KMS-11 (cell line): ENCODE measurements at regions not wholly inside any gene's neighbourhood (a gene's known extent, or its start where the extent isn't known, plus 50 kb on each side); places are given as distances from the start of the nearest gene placed in this dataset.

Experiments used
- H2AFZ ChIP-seq: fragments of 200-600 bp; sonication (generic); 2 replicates; pipeline ENCODE4 v1.6.1; 2016; ENCODE audit warnings: antibody characterized with exemption, mixed run types, low read depth
- H3K27ac ChIP-seq: fragments of 200-600 bp; sonication (generic); 2 replicates; pipeline ENCODE4 v1.6.1; 2016; ENCODE audit warnings: mild to moderate bottlenecking, mixed run types
- H3K27me3 ChIP-seq: fragments of 200-600 bp; sonication (generic); 2 replicates; pipeline ENCODE4 v1.6.1; 2017; ENCODE audit warnings: mild to moderate bottlenecking, low read depth, mixed run types, moderate library complexity; ENCODE audit not compliant: insufficient read depth
- H3K36me3 ChIP-seq: fragments of 200-600 bp; sonication (generic); 2 replicates; pipeline ENCODE4 v1.6.1; 2017; ENCODE audit warnings: mild to moderate bottlenecking, mixed run types; ENCODE audit not compliant: insufficient read depth
- H3K4me1 ChIP-seq: fragments of 200-600 bp; sonication (generic); 2 replicates; pipeline ENCODE4 v1.6.1; 2016; ENCODE audit warnings: mild to moderate bottlenecking, low read depth, mixed run types; ENCODE audit not compliant: poor library complexity, severe bottlenecking
- H3K4me2 ChIP-seq: fragments of 200-600 bp; sonication (generic); 2 replicates; pipeline ENCODE4 v1.7.0; 2016; ENCODE audit warnings: mild to moderate bottlenecking, mixed run types
- H3K4me3 ChIP-seq: fragments of 200-600 bp; sonication (generic); IDR thresholded peaks from 2 replicates; pipeline ENCODE4 v1.6.1; 2017; ENCODE audit warnings: low read depth, low read length, mixed read lengths; ENCODE audit not compliant: insufficient read depth
- H3K79me2 ChIP-seq: fragments of 200-600 bp; sonication (generic); 2 replicates; pipeline ENCODE4 v1.6.1; 2016; ENCODE audit warnings: low read depth, mixed run types; ENCODE audit not compliant: insufficient read depth
- H3K9ac ChIP-seq: fragments of 200-600 bp; sonication (generic); 2 replicates; pipeline ENCODE4 v1.6.1; 2016; ENCODE audit warnings: mild to moderate bottlenecking, mixed run types
- H4K20me1 ChIP-seq: fragments of 200-600 bp; sonication (generic); 2 replicates; pipeline ENCODE4 v1.6.1; 2016; ENCODE audit warnings: mild to moderate bottlenecking, mixed run types; ENCODE audit not compliant: insufficient read depth
- CTCF ChIP-seq: fragments of 200-600 bp; sonication (generic); conservative IDR thresholded peaks from 2 replicates; pipeline ENCODE4 v1.6.1; 2017; ENCODE audit warnings: low read depth, mild to moderate bottlenecking, antibody characterized with exemption, low read length, moderate library complexity, mixed read lengths

GRCh38 chr11:28621753-28622152 is 513.6 kb downstream of the METTL15 start:
- Histone ChIP-seq H4K20me1 (no peaks in the 10 kb centered on the region), H3K27ac (no peak overlapping the region), H3K79me2 (no peaks in the 10 kb centered on the region), H3K4me2 (no peak overlapping the region), H3K4me1 (no peaks in the 10 kb centered on the region), H3K4me3 (no peak overlapping the region), H2AFZ (no peak overlapping the region), H3K36me3 (no peaks in the 10 kb centered on the region), H3K9ac (no peak overlapping the region), H3K27me3 (no peaks in the 10 kb centered on the region)
- TF ChIP-seq CTCF: no peak

GRCh38 chr11:28619846-28620540 is 511.8 kb downstream of the METTL15 start:
- no peaks in the 10 kb centered on the region for H3K36me3 ChIP-seq
- H3K79me2 ChIP-seq: no peaks in the 10 kb centered on the region
- no peak for TF ChIP-seq CTCF
- H4K20me1 ChIP-seq: no peaks in the 10 kb centered on the region
- H3K4me1 ChIP-seq: no peaks in the 10 kb centered on the region
- no peak overlapping the region for H3K4me2 ChIP-seq
- no peak overlapping the region for H3K4me3 ChIP-seq
- H3K27ac ChIP-seq: no peak overlapping the region
- H2AFZ ChIP-seq: no peak overlapping the region
- no peaks in the 10 kb centered on the region for H3K27me3 ChIP-seq
- no peak overlapping the region for H3K9ac ChIP-seq

- no peak overlapping the region for H3K9ac ChIP-seq
- H4K20me1 ChIP-seq: no peaks in the 10 kb centered on the region
- H3K36me3 ChIP-seq: no peaks in the 10 kb centered on the region
- H3K79me2 ChIP-seq: no peaks in the 10 kb centered on the region
- H3K4me1 ChIP-seq: no peaks in the 10 kb centered on the region
- no peak for TF ChIP-seq CTCF
- H3K4me2 ChIP-seq: no peak overlapping the region
- H2AFZ ChIP-seq: no peak overlapping the region
- H3K27me3 ChIP-seq: no peaks in the 10 kb centered on the region
- H3K4me3 ChIP-seq: no peak overlapping the region
- H3K27ac ChIP-seq: no peak overlapping the region
These were observed 510.2 kb downstream of the METTL15 start for GRCh38 chr11:28618416-28618815.

GRCh38 chr11:28616160-28616965 is 508.2 kb downstream of the METTL15 start:
- Histone ChIP-seq H3K9ac (no peak overlapping the region), H3K4me3 (no peak overlapping the region), H2AFZ (no peak overlapping the region), H3K4me2 (no peak overlapping the region), H3K27me3 (no peaks in the 10 kb centered on the region), H3K36me3 (no peaks in the 10 kb centered on the region), H4K20me1 (no peaks in the 10 kb centered on the region), H3K79me2 (no peaks in the 10 kb centered on the region), H3K27ac (no peak overlapping the region), H3K4me1 (no peaks in the 10 kb centered on the region)
- no peak for TF ChIP-seq CTCF
